Colonic mucosa (tissue), 4 donors: ENCODE measurements at regions not wholly inside any gene's neighbourhood (a gene's known extent, or its start where the extent isn't known, plus 50 kb on each side); places are given as distances from the start of the nearest gene placed in this dataset.

Source experiments
- DNase-seq: peaks from one replicate; pipeline ENCODE4 v3.0.0-alpha.2; 2020
- H3K27ac ChIP-seq: fragments of 200-600 bp; one replicate; pipeline ENCODE4 v1.8.0; 2021
- H3K27me3 ChIP-seq: fragments of 200-600 bp; one replicate; pipeline ENCODE4 v1.8.0; 2021
- H3K36me3 ChIP-seq: fragments of 200-600 bp; one replicate; pipeline ENCODE4 v1.8.0; 2021
- H3K4me1 ChIP-seq: fragments of 200-600 bp; one replicate; pipeline ENCODE4 v1.8.0; 2021; ENCODE audit warnings: mild to moderate bottlenecking
- H3K4me3 ChIP-seq: fragments of 200-600 bp; one replicate; pipeline ENCODE4 v1.8.0; 2021
- H3K9ac ChIP-seq, 2 donors: one replicate each; pipeline ENCODE4 v1.7.0; 2013; ENCODE audit warnings: control low read depth in 2 of 2, low read depth in 2 of 2, low read length in 2 of 2
- H3K9me3 ChIP-seq: fragments of 200-600 bp; one replicate; pipeline ENCODE4 v1.8.0; 2021
- CTCF ChIP-seq: fragments of 200-600 bp; IDR thresholded peaks from one replicate; pipeline ENCODE4 v1.8.0; 2022; ENCODE audit warnings: antibody characterized with exemption, mild to moderate bottlenecking
- intact Hi-C: fragments of 100-400 bp; cut with DNase I; formaldehyde crosslinking; loops from one replicate; pipeline ENCODE4 v1.14.1; 2022
- donor health status: healthy.
- donor health status: DM: no; HTN: no; CAD: no.
- donor health status: DM: no; HTN: no; CAD: no.

GRCh38 chr7:46781901-46782439 lies 799.9 kb downstream of the TNS3 start:
- Histone ChIP-seq H3K4me3 (no peak overlapping the region), H3K9ac (no peak overlapping the region), H3K9me3 (no peaks in the 10 kb centered on the region), H3K36me3 (no peaks in the 10 kb centered on the region), H3K27me3 (no peaks in the 10 kb centered on the region), H3K4me1 (no peaks in the 10 kb centered on the region), H3K27ac (no peak overlapping the region)
- intact Hi-C loops = no loop called here
- TF ChIP-seq CTCF = no peak
- no peak for DNase-seq

- Histone ChIP-seq H3K36me3 (no peaks in the 10 kb centered on the region), H3K27me3 (no peaks in the 10 kb centered on the region), H3K27ac (no peak overlapping the region), H3K4me1 (no peaks in the 10 kb centered on the region), H3K9ac (no peak overlapping the region), H3K9me3 (no peaks in the 10 kb centered on the region), H3K4me3 (no peak overlapping the region)
- no peak for TF ChIP-seq CTCF
- no peak for DNase-seq
- intact Hi-C loops = no loop called here
These were observed 805.1 kb downstream of the TNS3 start for GRCh38 chr7:46776790-46777189.

- H3K36me3 ChIP-seq = no peaks in the 10 kb centered on the region
- H3K4me3 ChIP-seq = no peak overlapping the region
- DNase-seq = no peak
- H3K27ac ChIP-seq = no peak overlapping the region
- H3K4me1 ChIP-seq = no peaks in the 10 kb centered on the region
- H3K9me3 ChIP-seq = no peaks in the 10 kb centered on the region
- H3K9ac ChIP-seq = no peak overlapping the region
- no peak for TF ChIP-seq CTCF
- intact Hi-C loops = no loop called here
- H3K27me3 ChIP-seq = no peaks in the 10 kb centered on the region
These were observed 806.1 kb downstream of the TNS3 start for GRCh38 chr7:46775776-46776175.

- intact Hi-C loops = no loop called here
- H3K27ac ChIP-seq = no peak overlapping the region
- no peak overlapping the region for H3K4me3 ChIP-seq
- no peaks in the 10 kb centered on the region for H3K9me3 ChIP-seq
- TF ChIP-seq CTCF = no peak
- H3K27me3 ChIP-seq = no peaks in the 10 kb centered on the region
- H3K36me3 ChIP-seq = no peaks in the 10 kb centered on the region
- H3K4me1 ChIP-seq = no peaks in the 10 kb centered on the region
- DNase-seq = no peak
- H3K9ac ChIP-seq = no peak overlapping the region
These were observed 806.9 kb downstream of the TNS3 start for GRCh38 chr7:46775020-46775419.

- DNase-seq = no peak
- Histone ChIP-seq H3K9me3 (no peaks in the 10 kb centered on the region), H3K36me3 (no peaks in the 10 kb centered on the region), H3K27ac (no peak overlapping the region), H3K27me3 (no peaks in the 10 kb centered on the region), H3K9ac (no peak overlapping the region), H3K4me3 (no peak overlapping the region), H3K4me1 (no peaks in the 10 kb centered on the region)
- intact Hi-C loops = no loop called here
- no peak for TF ChIP-seq CTCF
These were observed 807.4 kb downstream of the TNS3 start for GRCh38 chr7:46774515-46774914.

- no peaks in the 10 kb centered on the region for H3K27me3 ChIP-seq
- no peaks in the 10 kb centered on the region for H3K9me3 ChIP-seq
- no peak overlapping the region for H3K4me3 ChIP-seq
- no peak for TF ChIP-seq CTCF
- DNase-seq = no peak
- no peak overlapping the region for H3K27ac ChIP-seq
- no peak overlapping the region for H3K9ac ChIP-seq
- no peaks in the 10 kb centered on the region for H3K4me1 ChIP-seq
- no peaks in the 10 kb centered on the region for H3K36me3 ChIP-seq
- intact Hi-C loops = no loop called here
These were observed 809.1 kb downstream of the TNS3 start for GRCh38 chr7:46772776-46773175.
